ENCODE measurements at regions not wholly inside any gene's neighbourhood (a gene's known extent, or its start where the extent isn't known, plus 50 kb on each side); places are given as distances from the start of the nearest gene placed in this dataset.

- Histone ChIP-seq H3K9me1 (replicated peaks; ENCODE audit: control insufficient read depth, extremely low read depth, insufficient read depth, low read length) (no peaks in the 10 kb centered on the region), H3K9ac (replicated peaks; ENCODE audit: extremely low read depth, insufficient read depth, low read length) (no peak overlapping the region), H4K20me1 (replicated peaks; ENCODE audit: control insufficient read depth, extremely low read depth, insufficient read depth, low read length) (no peaks in the 10 kb centered on the region), H2AFZ (ENCODE audit: low read depth, low read length) (no peak overlapping the region), H3K79me2 (ENCODE audit: control insufficient read depth, insufficient read depth, low read length) (no peaks in the 10 kb centered on the region), H3K36me3 (ENCODE audit: control insufficient read depth in 2 of 2, extremely low read depth in 1 of 2, insufficient read depth in 2 of 2, low read length in 2 of 2) (no peaks in the 10 kb centered on the region), H3K9me3 (replicated peaks; ENCODE audit: control insufficient read depth, insufficient read depth, low read length) (no peaks in the 10 kb centered on the region), H3K4me2 (ENCODE audit: insufficient read depth, low read length) (no peak overlapping the region), H3K27me3 (ENCODE audit: control insufficient read depth in 2 of 2, insufficient read depth in 2 of 2, low read length in 2 of 2) (no peaks in the 10 kb centered on the region), H3K4me1 (ENCODE audit: control insufficient read depth, extremely low read depth, insufficient read depth, low read length) (no peaks in the 10 kb centered on the region), H3K27ac (ENCODE audit: insufficient read depth, low read depth, low read length) (no peak overlapping the region), H3K4me3 (replicated peaks in 1 of 3; ENCODE audit: insufficient read depth in 1 of 3, low read depth in 1 of 3, low read length in 3 of 3) (no peak overlapping the region)
- no TSS peak for BruUV-seq (replicated peaks)
- dilution Hi-C loops (cut with MboI; ENCODE audit: extremely low pct_ligation_motif_present, low sequenced_read_pairs) (no loop called here), intact Hi-C loops (cut with micrococcal nuclease) (no loop called here)
- ChIA-PET CTCF (no interaction called here), POLR2A (no interaction called here)
- FAIRE-seq (no peak), DNase-seq (ENCODE audit: low read depth, low spot score) (no peak)
- TF ChIP-seq GATA2 (IDR thresholded peaks at IDR 0.05; ENCODE audit: insufficient read depth, insufficient read length, low read depth, low read length) (no peak), FOS (IDR thresholded peaks at IDR 0.05; ENCODE audit: borderline replicate concordance, insufficient read depth, low read length) (no peak), EZH2 (IDR thresholded peaks at IDR 0.05; ENCODE audit: borderline replicate concordance, low read depth, low read length, severe bottlenecking) (no peak), POLR2AphosphoS5 (IDR thresholded peaks at IDR 0.05; ENCODE audit: insufficient read depth, low read depth, low read length) (no peak), MAX (IDR thresholded peaks at IDR 0.05; ENCODE audit: insufficient read depth, insufficient read length) (no peak), JUN (IDR thresholded peaks at IDR 0.05; ENCODE audit: borderline replicate concordance, insufficient read depth, insufficient read length, low read depth) (no peak), POLR2A (IDR thresholded peaks at IDR 0.05; ENCODE audit: low read depth, low read length) (no peak), CTCF (IDR thresholded peaks at IDR 0.05; ENCODE audit: extremely low read depth in 1 of 2, insufficient read depth in 1 of 2, low read depth in 1 of 2, low read length in 2 of 2) (no peak), MYC (IDR thresholded peaks at IDR 0.05; ENCODE audit: low read depth, low read length) (no peak)
Measured at GRCh38 chr1:38463074-38463473, 396.5 kb downstream of the RRAGC start.
